Right lobe of liver (tissue), 4 donors: ENCODE measurements at regions not wholly inside any gene's neighbourhood (a gene's known extent, or its start where the extent isn't known, plus 50 kb on each side); places are given as distances from the start of the nearest gene placed in this dataset.

ENCODE experiments used
- CTCF ChIP-seq, 4 donors: fragments of 200-600 bp in 3 of 4; fragments of 450-650 bp in 1 of 4; IDR thresholded peaks; one replicate each; pipeline versions ENCODE4 v1.5.1 to v1.8.0; 2016 to 2022; ENCODE audit warnings: antibody characterized with exemption in 4 of 4, mild to moderate bottlenecking in 2 of 4
- POLR2A ChIP-seq: fragments of 450-650 bp; IDR thresholded peaks from one replicate; pipeline ENCODE4 v1.6.1; 2017; ENCODE audit warnings: antibody characterized with exemption, mild to moderate bottlenecking
- donor health status: DM: no; HTN: no; CAD: no.
- donor health status: DM: no; HTN: no; CAD: no.
- donor health status: DM: no; HTN: yes; CAD: no.

GRCh38 chr1:112778137-112778536 lies 63.0 kb upstream of the PPM1J start:
- no peak for TF ChIP-seq POLR2A
- TF ChIP-seq CTCF (IDR thresholded peaks at IDR 0.05) = no peak
